ENCODE measurements at regions not wholly inside any gene's neighbourhood (a gene's known extent, or its start where the extent isn't known, plus 50 kb on each side); places are given as distances from the start of the nearest gene placed in this dataset.

DNA sequence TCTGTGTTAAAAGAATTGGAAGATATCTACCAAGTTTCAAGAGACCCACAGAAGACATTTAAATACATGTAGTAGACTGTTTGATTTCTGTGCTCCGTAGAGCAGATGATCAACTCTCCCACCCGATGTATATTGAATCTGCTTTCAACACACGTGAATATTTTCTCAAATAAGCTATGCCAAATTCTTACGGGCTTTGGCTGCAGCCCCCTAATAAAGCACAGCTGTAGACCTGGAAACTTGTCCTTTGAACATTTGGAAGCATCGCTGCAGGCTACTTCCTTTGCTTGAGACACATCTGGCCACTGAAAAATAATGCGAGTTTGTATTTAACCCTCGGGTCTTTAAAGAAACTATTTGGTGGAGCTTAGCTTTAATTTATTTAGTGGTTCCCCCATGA is 98.3 kb upstream of the SELENOK start:
- TF ChIP-seq POLR2AphosphoS5 (IDR thresholded peaks at IDR 0.05; ENCODE audit: borderline replicate concordance, low read depth, low read length) (no peak), EZH2 (IDR thresholded peaks at IDR 0.05) (no peak), FOXP2 (optimal IDR thresholded peaks at IDR 0.05; ENCODE audit: control extremely low read depth, extremely low read length, insufficient read depth) (no peak)
